Mucosa of descending colon (tissue), 3 donors: ENCODE measurements at regions not wholly inside any gene's neighbourhood (a gene's known extent, or its start where the extent isn't known, plus 50 kb on each side); places are given as distances from the start of the nearest gene placed in this dataset.
A peak's percentile ranks its signal among the peaks of the same experiment; 100 is the strongest.

Experiments
- ATAC-seq: fragments of 200-7000 bp; cut with Tn5 transposase; one replicate; pipeline ENCODE4 v1.9.1; 2020; ENCODE audit warnings: mild to moderate bottlenecking, moderate library complexity
- DNase-seq, 3 donors: peaks; one replicate each; pipeline ENCODE4 v3.0.0-alpha.2; 2020
- H3K36me3 ChIP-seq: fragments of 200-600 bp; one replicate; pipeline ENCODE4 v1.8.0; 2021; ENCODE audit warnings: low read depth, mild to moderate bottlenecking
- H3K4me1 ChIP-seq: fragments of 200-600 bp; one replicate; pipeline ENCODE4 v1.8.0; 2021; ENCODE audit warnings: low read depth, mild to moderate bottlenecking
- H3K4me3 ChIP-seq: fragments of 200-600 bp; one replicate; pipeline ENCODE4 v1.8.0; 2021; ENCODE audit warnings: mild to moderate bottlenecking
- H3K9me3 ChIP-seq: fragments of 200-600 bp; one replicate; pipeline ENCODE4 v1.8.0; 2021; ENCODE audit warnings: mild to moderate bottlenecking
- intact Hi-C, 2 donors: fragments of 100-400 bp; cut with DNase I in 1 of 2; cut with micrococcal nuclease in 1 of 2; formaldehyde crosslinking; loops; one replicate each; pipeline versions ENCODE4 v1.11.0 to v1.11.1; 2022; cut with DNase I, micrococcal nuclease
- TF ChIP-seq, protein P1 (sequence below): fragments of 200-600 bp; IDR thresholded peaks from one replicate; pipeline ENCODE4 v1.8.0; 2022; ENCODE audit warnings: antibody characterized with exemption, mild to moderate bottlenecking
- donor health status: DM: no; HTN: no; CAD: no; lungs with moderate emphysema.
- donor health status: DM: no; HTN: no; CAD: no.
- donor health status: DM: no; HTN: yes; CAD: no.

DNA sequence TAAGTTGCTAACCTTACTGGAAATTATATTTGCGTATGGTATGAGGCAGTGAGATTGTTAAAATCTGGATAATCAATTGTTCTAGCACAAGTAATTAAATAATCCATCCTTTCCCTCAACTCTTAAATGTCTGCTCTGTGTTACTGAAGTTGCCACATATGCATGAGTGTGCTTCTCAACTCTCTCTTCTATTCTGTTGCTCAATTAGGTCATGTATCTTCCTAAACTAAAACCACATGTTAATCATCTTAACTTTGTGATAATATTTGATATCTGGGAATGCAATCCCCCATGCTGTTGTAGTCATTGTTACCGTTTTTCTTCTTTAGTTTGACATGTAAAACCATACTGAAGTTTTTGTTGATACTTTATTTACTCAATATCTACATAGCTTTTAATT is 63.5 kb upstream of the STMND1 start:
- TF ChIP-seq, protein P1, sequence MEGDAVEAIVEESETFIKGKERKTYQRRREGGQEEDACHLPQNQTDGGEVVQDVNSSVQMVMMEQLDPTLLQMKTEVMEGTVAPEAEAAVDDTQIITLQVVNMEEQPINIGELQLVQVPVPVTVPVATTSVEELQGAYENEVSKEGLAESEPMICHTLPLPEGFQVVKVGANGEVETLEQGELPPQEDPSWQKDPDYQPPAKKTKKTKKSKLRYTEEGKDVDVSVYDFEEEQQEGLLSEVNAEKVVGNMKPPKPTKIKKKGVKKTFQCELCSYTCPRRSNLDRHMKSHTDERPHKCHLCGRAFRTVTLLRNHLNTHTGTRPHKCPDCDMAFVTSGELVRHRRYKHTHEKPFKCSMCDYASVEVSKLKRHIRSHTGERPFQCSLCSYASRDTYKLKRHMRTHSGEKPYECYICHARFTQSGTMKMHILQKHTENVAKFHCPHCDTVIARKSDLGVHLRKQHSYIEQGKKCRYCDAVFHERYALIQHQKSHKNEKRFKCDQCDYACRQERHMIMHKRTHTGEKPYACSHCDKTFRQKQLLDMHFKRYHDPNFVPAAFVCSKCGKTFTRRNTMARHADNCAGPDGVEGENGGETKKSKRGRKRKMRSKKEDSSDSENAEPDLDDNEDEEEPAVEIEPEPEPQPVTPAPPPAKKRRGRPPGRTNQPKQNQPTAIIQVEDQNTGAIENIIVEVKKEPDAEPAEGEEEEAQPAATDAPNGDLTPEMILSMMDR, result no peak
- Histone ChIP-seq H3K36me3 (no peaks in the 10 kb centered on the region), H3K4me1 (peaks cover 4% of the 10 kb centered on the region), H3K9me3 (no peaks in the 10 kb centered on the region), H3K4me3 (no peak overlapping the region)
- ATAC-seq (no peak), DNase-seq (no peak)
- intact Hi-C loops, result no loop called here

DNA sequence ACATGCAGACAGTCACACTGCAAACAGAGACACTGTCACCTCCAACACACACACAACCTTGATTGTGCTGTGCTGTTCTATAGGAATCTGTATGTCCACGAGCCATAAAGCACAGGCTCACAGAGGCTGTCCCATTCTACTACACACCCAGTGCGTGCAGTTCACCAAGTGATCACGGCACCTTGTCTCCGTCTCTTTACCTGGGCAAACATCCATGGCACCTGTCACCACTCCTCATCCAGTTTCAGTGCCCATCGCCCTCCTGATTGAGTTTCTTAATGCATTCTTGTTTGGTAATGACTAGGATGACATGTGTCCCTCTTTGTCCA is 65.8 kb upstream of the STMND1 start:
- ATAC-seq, result peak; percentile 78
- H3K9me3 ChIP-seq, result no peaks in the 10 kb centered on the region
- TF ChIP-seq, protein P1, result no peak
- H3K36me3 ChIP-seq, result no peaks in the 10 kb centered on the region
- peaks cover 4% of the 10 kb centered on the region for H3K4me1 ChIP-seq
- intact Hi-C loops, result no loop called here
- H3K4me3 ChIP-seq, result no peak overlapping the region
- peak in 1 of 3 donors; percentile 15 for DNase-seq

DNA sequence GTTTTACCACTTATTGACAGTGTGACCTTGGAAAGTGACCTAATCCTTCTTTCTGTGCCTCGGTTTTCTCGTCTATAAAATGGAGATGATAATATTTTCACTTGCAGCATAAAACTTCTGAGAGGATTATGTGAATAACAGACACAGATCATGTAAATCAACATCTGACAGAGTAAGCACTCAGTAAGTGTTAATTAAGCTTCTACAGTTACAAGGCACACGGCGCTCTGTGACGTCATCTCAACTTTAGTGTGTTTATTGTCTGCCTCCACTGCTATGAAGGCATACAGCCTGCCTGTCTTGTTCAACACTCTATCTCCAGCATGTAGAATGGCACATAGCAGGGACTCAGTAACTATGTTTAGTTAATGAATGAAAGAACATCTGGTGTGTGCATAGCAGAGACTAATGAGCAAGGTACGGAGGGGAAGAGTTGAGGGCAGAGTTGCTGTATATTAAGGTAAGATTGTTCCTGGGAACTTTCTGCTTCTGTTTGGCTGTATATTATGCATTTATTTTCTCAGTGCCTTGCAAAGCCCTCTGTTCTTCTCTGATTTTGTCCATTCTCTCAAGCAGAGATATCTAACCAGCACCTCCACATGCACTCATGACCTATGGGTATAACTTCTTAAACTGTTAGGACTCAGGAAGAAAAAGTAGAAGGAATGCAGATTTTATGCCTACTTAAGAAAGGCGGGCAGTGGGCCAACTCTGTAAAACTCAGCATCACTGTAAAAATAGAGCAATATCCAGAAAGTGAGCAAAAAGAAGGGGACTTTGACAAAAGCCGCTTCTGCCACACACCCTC is 66.4 kb upstream of the STMND1 start:
- DNase-seq, result peak in 1 of 3 donors; percentile 41
- ATAC-seq, result peak; percentile 83
- Histone ChIP-seq H3K4me3 (no peak overlapping the region), H3K36me3 (no peaks in the 10 kb centered on the region), H3K4me1 (peaks cover 4% of the 10 kb centered on the region), H3K9me3 (no peaks in the 10 kb centered on the region)
- intact Hi-C loops, result no loop called here
- TF ChIP-seq, protein P1, result no peak

DNA sequence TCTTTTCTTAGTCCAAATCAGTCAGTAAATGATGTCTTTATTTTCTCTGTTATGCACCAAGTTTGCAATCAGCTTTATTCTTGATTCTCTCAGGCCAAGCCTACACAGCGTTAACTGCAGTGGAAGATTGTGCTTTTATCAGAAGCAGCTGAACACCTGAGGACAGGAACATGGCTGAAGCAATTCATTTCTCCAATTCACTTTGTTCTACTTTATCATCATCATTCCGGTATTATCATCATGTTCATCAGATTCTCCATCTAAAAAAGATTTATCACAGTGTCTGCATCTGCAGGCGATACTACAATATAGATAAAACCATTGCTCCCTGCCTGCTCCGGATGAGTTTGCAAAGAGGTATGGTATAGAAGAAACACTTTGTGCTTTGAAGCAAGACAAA is 68.1 kb upstream of the STMND1 start:
- intact Hi-C loops, result no loop called here
- Histone ChIP-seq H3K4me1 (peaks cover 4% of the 10 kb centered on the region), H3K9me3 (no peaks in the 10 kb centered on the region), H3K4me3 (no peak overlapping the region), H3K36me3 (no peaks in the 10 kb centered on the region)
- no peak for DNase-seq
- no peak for ATAC-seq
- TF ChIP-seq, protein P1, result no peak

DNA sequence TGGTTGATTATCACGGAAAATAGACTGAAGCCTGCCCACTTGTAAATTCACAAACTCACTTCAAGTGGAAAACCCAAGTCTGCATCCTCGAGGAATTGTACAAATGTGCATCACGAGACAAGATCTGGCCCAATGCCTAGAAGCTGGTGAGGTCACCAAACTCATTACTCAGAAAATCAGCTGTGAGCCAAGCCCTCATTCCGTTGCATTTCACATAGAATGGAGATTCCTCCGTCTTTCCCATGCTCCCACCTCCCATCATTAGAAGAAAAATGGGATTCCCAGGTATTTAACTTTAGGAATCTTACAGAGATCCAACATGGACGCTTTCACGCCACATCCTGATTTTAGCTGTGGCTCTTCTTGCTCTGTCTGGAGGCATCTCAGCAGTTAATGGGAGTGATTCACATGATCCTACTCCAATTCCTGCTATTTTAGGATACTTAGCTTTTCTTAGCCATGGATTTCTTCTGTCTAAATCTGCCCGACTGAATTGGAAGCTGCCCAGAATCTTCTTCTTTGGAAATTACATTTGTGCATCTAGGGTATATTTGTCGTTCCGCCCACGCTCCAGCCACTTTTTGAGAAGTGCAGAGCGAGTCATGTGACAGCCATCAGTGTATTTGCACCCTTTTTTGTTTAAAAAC is 68.7 kb upstream of the STMND1 start:
- DNase-seq (peak in 1 of 3 donors; percentile 70), ATAC-seq (peak; percentile 41)
- TF ChIP-seq, protein P1, result no peak
- peaks cover 4% of the 10 kb centered on the region for H3K4me1 ChIP-seq
- no peaks in the 10 kb centered on the region for H3K9me3 ChIP-seq
- intact Hi-C loops, result no loop called here
- no peak overlapping the region for H3K4me3 ChIP-seq
- no peaks in the 10 kb centered on the region for H3K36me3 ChIP-seq
